ENCODE measurements at regions not wholly inside any gene's neighbourhood (a gene's known extent, or its start where the extent isn't known, plus 50 kb on each side); places are given as distances from the start of the nearest gene placed in this dataset.

DNA sequence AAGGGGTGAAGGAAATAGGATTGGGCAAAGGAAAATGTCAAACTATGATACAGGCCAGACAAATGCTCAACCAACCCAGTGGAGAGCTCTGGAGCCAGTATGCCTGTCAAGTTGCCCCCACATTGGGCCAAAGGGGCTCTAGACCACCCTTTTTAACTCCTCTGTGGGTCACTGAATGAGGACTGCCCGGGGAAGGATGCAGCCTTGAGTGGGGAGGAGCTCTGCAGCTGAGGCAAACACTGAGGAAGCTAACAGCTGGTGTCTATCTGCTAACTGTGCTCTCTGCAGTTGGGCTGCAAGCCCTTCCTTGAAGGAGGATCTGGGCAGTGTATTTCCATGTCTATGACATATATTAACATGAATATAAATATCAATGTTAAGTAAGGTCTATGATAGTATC lies 98.4 kb upstream of the PRSS16 start:
- Histone ChIP-seq H3K27me3 (ENCODE audit: insufficient read depth, low read depth, severe bottlenecking) (peaks cover 91% of the 10 kb centered on the region), H3K9me3 (ENCODE audit: severe bottlenecking) (peaks cover 33% of the 10 kb centered on the region), H3K36me3 (no peaks in the 10 kb centered on the region), H3K4me3 (ENCODE audit: low read depth, low read length) (no peak overlapping the region), H3K27ac (no peak overlapping the region)
- no peak for DNase-seq
- TF ChIP-seq, protein P1, sequence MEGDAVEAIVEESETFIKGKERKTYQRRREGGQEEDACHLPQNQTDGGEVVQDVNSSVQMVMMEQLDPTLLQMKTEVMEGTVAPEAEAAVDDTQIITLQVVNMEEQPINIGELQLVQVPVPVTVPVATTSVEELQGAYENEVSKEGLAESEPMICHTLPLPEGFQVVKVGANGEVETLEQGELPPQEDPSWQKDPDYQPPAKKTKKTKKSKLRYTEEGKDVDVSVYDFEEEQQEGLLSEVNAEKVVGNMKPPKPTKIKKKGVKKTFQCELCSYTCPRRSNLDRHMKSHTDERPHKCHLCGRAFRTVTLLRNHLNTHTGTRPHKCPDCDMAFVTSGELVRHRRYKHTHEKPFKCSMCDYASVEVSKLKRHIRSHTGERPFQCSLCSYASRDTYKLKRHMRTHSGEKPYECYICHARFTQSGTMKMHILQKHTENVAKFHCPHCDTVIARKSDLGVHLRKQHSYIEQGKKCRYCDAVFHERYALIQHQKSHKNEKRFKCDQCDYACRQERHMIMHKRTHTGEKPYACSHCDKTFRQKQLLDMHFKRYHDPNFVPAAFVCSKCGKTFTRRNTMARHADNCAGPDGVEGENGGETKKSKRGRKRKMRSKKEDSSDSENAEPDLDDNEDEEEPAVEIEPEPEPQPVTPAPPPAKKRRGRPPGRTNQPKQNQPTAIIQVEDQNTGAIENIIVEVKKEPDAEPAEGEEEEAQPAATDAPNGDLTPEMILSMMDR (IDR thresholded peaks at IDR 0.05; ENCODE audit: low read depth, low read length), result no peak

DNA sequence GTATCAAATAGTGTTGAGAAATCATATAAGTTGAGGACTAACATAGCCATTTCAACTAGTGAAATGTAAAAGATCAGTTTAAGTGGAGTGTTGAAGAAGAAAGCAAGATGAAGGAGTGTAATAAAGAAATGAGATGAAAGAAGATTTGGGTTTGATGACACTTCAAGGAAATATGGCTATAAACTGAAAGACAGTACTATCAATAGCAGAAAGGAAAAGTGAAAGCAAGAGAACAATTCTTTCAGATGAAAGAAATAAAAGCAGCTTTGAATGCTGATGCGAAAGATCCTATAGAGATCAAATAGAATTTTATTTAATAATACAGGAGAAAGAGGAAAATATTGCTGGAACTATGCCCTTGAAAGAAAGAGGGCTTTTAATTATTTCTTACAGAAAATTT lies 92.8 kb upstream of the PRSS16 start:
- peaks cover 95% of the 10 kb centered on the region for H3K27me3 ChIP-seq (ENCODE audit: insufficient read depth, low read depth, severe bottlenecking)
- no peaks in the 10 kb centered on the region for H3K36me3 ChIP-seq
- TF ChIP-seq, protein P1 (IDR thresholded peaks at IDR 0.05; ENCODE audit: low read depth, low read length), result no peak
- H3K27ac ChIP-seq, result no peak overlapping the region
- no peak overlapping the region for H3K4me3 ChIP-seq (ENCODE audit: low read depth, low read length)
- peaks cover 4% of the 10 kb centered on the region for H3K9me3 ChIP-seq (ENCODE audit: severe bottlenecking)
- no peak for DNase-seq

DNA sequence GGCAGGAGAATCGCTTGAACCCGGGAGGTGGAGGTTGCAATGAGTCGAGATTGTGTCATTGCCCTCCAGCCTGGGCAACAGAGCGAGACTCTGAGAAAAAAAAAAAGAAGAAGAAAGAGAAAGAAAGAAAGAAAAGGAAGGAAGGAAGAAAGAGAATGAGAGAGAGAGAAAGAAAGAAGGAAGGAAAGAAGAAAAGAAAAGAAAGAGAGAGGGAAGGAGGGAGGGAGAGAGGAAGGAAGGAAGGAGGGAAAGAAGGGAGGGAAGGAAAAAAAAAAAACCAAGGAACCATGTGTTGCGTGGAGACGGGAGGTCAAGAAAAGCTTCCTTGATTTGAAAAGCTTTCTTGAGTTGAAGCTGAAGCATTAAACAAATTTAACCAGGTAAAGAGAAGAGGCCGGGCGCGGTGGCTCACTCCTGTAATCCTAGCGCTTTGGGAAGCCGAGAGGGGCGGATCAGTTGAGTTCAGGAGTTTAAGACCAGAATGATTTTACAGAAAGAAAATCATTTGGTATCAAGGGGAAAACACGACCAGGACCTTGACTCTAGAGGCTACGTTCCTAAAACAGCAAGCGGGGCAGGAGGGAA lies 90.5 kb upstream of the PRSS16 start:
- no peak for DNase-seq
- TF ChIP-seq, protein P1 (IDR thresholded peaks at IDR 0.05; ENCODE audit: low read depth, low read length), result no peak
- H3K27ac ChIP-seq, result no peak overlapping the region
- no peaks in the 10 kb centered on the region for H3K36me3 ChIP-seq
- peaks cover 96% of the 10 kb centered on the region for H3K27me3 ChIP-seq (ENCODE audit: insufficient read depth, low read depth, severe bottlenecking)
- H3K4me3 ChIP-seq (ENCODE audit: low read depth, low read length), result no peak overlapping the region
- H3K9me3 ChIP-seq (ENCODE audit: severe bottlenecking), result peaks cover 4% of the 10 kb centered on the region

DNA sequence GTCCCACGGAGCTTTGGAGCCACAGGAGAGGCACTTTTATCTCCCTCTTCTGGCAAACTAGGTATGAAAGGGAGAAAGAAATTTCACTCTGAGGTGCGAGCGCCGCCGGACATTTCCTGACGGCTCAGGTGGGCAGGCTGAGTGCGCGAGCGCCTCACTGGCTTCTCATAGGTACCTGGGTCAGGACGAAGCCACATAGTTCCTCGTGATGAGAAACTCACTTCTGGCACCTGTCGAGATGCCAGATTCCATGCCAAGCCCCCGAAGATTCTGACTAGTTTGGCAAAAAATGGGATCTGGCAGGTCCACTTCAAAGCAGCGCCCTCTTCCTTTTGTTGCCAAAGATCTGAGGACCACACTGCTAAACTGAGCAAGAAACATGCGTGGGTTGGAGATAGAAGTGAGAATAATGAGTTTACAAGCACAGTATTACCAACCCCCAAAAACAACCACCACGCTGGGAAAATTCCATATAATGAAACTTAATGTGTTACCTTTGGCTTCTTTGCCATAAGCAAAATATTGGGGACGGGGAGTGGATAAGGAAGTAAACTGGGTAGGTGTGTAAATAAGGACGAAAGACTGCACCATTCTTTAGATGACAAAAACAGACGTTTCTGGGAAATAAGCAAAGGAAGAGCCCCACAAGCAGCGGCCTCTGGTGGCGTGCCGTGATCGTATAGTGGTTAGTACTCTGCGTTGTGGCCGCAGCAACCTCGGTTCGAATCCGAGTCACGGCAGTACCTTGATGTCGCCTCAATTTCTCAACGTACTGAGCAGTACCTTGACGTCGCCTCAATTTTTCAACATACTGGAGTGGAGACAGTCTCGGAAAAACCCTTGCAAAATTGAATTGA lies 89.8 kb upstream of the PRSS16 start:
- TF ChIP-seq, protein P1 (IDR thresholded peaks at IDR 0.05; ENCODE audit: low read depth, low read length), result 0 out of 2 replicates have a peak, but pooled peaks have one; percentile 21
- H3K27ac ChIP-seq, result no peak overlapping the region
- DNase-seq, result no peak

DNA sequence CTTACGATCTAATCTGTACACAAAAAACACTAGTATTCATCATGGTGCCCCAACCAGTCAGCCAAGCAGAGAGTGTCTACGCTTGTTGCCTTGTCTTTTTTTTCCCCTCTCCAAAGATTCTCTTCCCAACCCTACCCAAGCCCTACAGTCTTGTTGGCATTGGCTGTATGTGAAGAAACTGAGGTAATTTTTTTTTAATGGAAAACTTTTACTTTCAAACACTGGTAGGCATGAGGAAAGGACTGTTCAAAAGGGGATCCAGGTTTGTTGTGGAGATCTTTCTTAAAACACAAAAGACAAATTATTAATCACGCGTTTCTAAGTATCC lies 89.2 kb upstream of the PRSS16 start:
- H3K27ac ChIP-seq, result no peak overlapping the region
- DNase-seq, result no peak
- peaks cover 4% of the 10 kb centered on the region for H3K9me3 ChIP-seq (ENCODE audit: severe bottlenecking)
- TF ChIP-seq, protein P1 (IDR thresholded peaks at IDR 0.05; ENCODE audit: low read depth, low read length), result no peak
- H3K4me3 ChIP-seq (ENCODE audit: low read depth, low read length), result no peak overlapping the region
- no peaks in the 10 kb centered on the region for H3K36me3 ChIP-seq
- H3K27me3 ChIP-seq (ENCODE audit: insufficient read depth, low read depth, severe bottlenecking), result peaks cover 92% of the 10 kb centered on the region

More for the DNA sequence above, 89.8 kb upstream of the PRSS16 start:
- Histone ChIP-seq H3K9me3 (ENCODE audit: severe bottlenecking) (peaks cover 4% of the 10 kb centered on the region), H3K4me3 (ENCODE audit: low read depth, low read length) (no peak overlapping the region), H3K36me3 (no peaks in the 10 kb centered on the region), H3K27me3 (ENCODE audit: insufficient read depth, low read depth, severe bottlenecking) (peaks cover 92% of the 10 kb centered on the region)

Data from WERI-Rb-1 (cell line).